IMR-90 (cell line): ENCODE measurements at regions not wholly inside any gene's neighbourhood (a gene's known extent, or its start where the extent isn't known, plus 50 kb on each side); places are given as distances from the start of the nearest gene placed in this dataset.

Experiments used
- BHLHE40 ChIP-seq: fragments of 150-350 bp; IDR thresholded peaks from 2 replicates; pipeline ENCODE4 v1.6.1; 2016; ENCODE audit warnings: mild to moderate bottlenecking, low read depth, low read length
- CEBPB ChIP-seq: IDR thresholded peaks from 2 replicates; pipeline ENCODE4 v1.6.1; 2012; ENCODE audit warnings: low read depth, low read length, improper control_type of control experiment
- CHD1 ChIP-seq: IDR thresholded peaks from 2 replicates; pipeline ENCODE4 v1.6.1; 2012; ENCODE audit warnings: low read depth, low read length, improper control_type of control experiment
- ELK1 ChIP-seq: fragments of 150-350 bp; IDR thresholded peaks from 2 replicates; pipeline ENCODE4 v1.6.1; 2016; ENCODE audit warnings: low read depth, mild to moderate bottlenecking, low read length, moderate library complexity, borderline replicate concordance
- FOS ChIP-seq: fragments of 150-350 bp; IDR thresholded peaks from 2 replicates; pipeline ENCODE4 v1.6.1; 2016; ENCODE audit warnings: low read depth, low read length
- MAFK ChIP-seq: IDR thresholded peaks from 2 replicates; pipeline ENCODE4 v1.6.1; 2012; ENCODE audit warnings: low read depth, low read length, improper control_type of control experiment
- MAZ ChIP-seq: IDR thresholded peaks from 2 replicates; pipeline ENCODE4 v1.6.1; 2012; ENCODE audit warnings: low read depth, mild to moderate bottlenecking, low read length, improper control_type of control experiment, moderate library complexity, borderline replicate concordance
- MXI1 ChIP-seq: IDR thresholded peaks from 2 replicates; pipeline ENCODE4 v1.6.1; 2012; ENCODE audit warnings: low read depth, mild to moderate bottlenecking, low read length, moderate library complexity, borderline replicate concordance
- POLR2A ChIP-seq: IDR thresholded peaks from 2 replicates; pipeline ENCODE4 v1.6.1; 2012; ENCODE audit warnings: mild to moderate bottlenecking, low read depth, low read length
- RAD21 ChIP-seq: IDR thresholded peaks from 2 replicates; pipeline ENCODE4 v1.6.1; 2012; ENCODE audit warnings: low read length, improper control_type of control experiment
- RFX5 ChIP-seq: IDR thresholded peaks from 2 replicates; pipeline ENCODE4 v1.8.0; 2012; ENCODE audit warnings: low read depth, mild to moderate bottlenecking, low read length, moderate library complexity
- SMC3 ChIP-seq: fragments of 150-350 bp; IDR thresholded peaks from 2 replicates; pipeline ENCODE4 v1.6.1; 2016; ENCODE audit warnings: low read depth, mild to moderate bottlenecking, antibody characterized with exemption, low read length, moderate library complexity
- USF2 ChIP-seq: fragments of 150-350 bp; IDR thresholded peaks from 2 replicates; pipeline ENCODE4 v1.6.1; 2017; ENCODE audit warnings: mild to moderate bottlenecking, antibody characterized with exemption, low read length, low read depth
- TF ChIP-seq, protein P1 (sequence below): conservative IDR thresholded peaks from 2 replicates; pipeline ENCODE4 v1.5.1; 2012; ENCODE audit warnings: mild to moderate bottlenecking, low read depth, low read length, improper control_type of control experiment

DNA sequence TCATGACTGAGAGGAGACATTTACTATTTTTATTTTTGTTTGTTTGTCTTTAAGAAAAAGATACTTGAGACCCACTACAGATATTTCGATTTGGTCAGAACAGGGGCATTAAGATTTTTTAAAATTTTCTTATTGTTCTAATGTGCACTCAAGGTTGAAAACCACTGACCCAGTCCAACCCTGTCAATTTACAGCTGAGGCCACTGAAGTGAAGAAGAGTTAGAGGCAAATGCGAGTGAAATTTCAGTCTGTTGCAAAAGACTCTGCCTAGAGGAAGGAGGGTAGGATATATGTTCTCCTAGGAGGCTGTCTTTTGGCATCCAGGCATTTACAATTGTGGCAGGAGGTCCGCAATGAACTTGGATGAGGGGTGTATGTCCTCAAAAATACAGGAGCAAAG lies 396.3 kb downstream of the RPS24 start:
- TF ChIP-seq MAZ (no peak), POLR2A (no peak), RAD21 (no peak), BHLHE40 (no peak), FOS (no peak), MXI1 (no peak), ELK1 (no peak), MAFK (no peak), CEBPB (no peak), RFX5 (no peak), SMC3 (no peak), USF2 (no peak), CHD1 (no peak)
- TF ChIP-seq, protein P1, sequence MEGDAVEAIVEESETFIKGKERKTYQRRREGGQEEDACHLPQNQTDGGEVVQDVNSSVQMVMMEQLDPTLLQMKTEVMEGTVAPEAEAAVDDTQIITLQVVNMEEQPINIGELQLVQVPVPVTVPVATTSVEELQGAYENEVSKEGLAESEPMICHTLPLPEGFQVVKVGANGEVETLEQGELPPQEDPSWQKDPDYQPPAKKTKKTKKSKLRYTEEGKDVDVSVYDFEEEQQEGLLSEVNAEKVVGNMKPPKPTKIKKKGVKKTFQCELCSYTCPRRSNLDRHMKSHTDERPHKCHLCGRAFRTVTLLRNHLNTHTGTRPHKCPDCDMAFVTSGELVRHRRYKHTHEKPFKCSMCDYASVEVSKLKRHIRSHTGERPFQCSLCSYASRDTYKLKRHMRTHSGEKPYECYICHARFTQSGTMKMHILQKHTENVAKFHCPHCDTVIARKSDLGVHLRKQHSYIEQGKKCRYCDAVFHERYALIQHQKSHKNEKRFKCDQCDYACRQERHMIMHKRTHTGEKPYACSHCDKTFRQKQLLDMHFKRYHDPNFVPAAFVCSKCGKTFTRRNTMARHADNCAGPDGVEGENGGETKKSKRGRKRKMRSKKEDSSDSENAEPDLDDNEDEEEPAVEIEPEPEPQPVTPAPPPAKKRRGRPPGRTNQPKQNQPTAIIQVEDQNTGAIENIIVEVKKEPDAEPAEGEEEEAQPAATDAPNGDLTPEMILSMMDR, result no peak
